HG02885 (cell line): ENCODE measurements at regions not wholly inside any gene's neighbourhood (a gene's known extent, or its start where the extent isn't known, plus 50 kb on each side); places are given as distances from the start of the nearest gene placed in this dataset.

Experiments
- ATAC-seq: cut with Tn5 transposase; IDR thresholded peaks from one replicate; pipeline ENCODE4 v1.9.1; 2021; ENCODE audit warnings: mild to moderate bottlenecking; ENCODE audit not compliant: unreplicated experiment, poor library complexity

DNA sequence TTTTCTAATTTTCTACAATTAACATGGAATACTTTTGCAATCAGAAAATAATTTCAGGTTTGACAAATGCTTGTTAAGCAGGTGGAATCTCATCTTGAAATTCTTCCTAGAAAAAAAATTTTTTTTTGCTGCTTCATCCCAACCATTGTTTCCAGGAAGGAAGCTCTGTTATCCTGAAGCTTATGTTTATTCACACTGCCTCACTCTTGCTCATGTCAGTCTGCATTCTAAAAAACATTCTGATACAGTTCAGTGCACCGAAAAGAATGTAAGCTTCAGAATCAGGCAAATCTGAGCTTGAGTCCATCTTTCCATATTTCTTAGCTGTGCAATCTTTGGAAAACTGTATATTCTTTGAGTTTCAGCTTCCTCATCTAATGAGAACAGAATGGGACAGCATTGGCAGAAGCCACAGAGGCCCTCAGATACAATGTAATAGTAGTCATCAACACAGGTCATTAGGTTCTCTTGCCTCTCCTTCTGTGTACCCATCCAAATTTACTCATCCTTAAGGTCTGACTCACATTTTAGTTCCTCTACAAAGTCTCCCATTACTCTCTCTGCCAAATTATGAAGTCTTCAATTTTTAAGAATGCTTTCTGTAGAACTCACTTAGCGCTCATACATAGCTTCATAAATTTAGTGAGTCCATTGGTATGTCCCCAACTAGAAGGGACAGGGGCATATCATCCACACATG is 881.8 kb upstream of the NR2F2 start:
- ATAC-seq, result no peak

DNA sequence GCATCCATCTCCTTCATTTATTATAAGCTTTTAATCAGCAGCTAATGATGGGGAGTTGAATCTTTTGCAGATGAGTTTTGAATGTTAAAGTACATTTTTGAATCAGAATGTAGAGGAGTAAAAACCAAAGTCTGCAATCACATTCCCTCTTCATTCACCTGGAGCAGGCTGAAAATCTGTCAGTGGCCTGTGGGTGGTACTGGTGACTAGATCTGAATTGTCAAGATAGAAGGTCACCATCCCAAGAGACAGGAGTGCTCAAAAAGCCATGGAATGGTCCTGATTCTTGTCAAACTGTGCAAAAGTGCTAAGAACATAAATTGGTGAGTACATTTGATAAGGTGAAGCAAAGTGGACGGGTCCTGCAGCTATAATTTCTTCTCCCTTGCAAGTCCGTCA is 881.3 kb upstream of the NR2F2 start:
- no peak for ATAC-seq

DNA sequence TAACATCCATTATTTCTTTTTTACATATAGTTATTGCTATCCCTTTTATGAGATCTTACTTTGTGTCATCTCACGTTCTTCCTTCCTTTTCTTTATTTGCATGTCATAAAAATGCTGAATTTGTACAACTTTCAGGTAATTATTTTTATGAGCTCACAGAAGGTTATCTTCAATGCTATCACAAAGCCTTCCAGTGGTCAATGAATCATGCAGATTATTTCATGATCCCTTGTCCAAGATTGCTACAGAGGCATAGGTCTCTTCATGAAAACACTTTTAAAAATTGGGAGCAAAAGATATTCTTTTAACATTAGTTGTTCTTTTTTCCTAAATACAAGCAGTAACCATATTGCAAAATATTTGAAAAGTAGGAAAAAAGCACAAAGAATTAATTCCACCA is 880.1 kb upstream of the NR2F2 start:
- ATAC-seq, result no peak

- ATAC-seq, result no peak
Observed at GRCh38 chr15:95451938-95452337, 878.6 kb upstream of the NR2F2 start.

DNA sequence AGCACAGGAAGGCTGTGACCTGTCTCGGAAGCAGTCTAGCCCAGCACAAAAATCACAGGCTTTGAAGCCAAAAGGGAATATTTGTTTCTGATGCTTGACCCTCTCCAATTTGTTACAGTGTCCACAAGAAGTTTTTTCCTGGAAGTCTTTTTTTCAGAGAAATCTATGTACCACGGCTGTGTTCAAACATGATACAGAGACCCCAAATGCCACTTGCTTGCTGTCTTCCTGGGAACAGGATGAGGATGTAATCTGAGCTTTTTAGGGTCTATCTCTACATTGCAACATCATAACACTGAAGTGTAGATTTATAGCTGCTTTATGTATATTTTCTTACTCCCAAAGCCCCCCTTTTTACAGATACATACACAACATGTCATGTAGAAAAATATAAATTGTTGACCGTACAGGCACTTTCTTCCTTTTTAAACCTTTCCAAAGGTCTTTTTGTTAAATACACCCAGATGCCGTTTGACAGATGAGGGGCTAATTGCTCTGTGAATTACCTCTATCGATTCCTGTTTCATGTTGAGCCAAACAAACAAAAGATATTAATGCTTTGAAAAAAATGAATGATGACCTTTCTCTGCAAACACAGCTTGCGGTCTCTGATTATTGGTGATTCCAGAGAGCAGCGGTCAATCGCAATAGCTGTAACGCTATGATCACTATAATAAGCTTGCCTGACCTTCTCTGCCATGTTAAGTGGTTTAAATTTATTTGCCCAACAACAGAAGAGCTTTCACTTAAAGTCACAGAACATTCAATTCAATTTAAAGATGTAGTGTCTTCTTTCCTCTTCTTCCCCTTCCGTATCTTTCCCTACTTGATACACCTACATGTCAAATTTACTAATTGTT is 875.9 kb upstream of the NR2F2 start:
- ATAC-seq, result no peak

- no peak for ATAC-seq
Observed at GRCh38 chr15:95457520-95457919, 873.0 kb upstream of the NR2F2 start.

DNA sequence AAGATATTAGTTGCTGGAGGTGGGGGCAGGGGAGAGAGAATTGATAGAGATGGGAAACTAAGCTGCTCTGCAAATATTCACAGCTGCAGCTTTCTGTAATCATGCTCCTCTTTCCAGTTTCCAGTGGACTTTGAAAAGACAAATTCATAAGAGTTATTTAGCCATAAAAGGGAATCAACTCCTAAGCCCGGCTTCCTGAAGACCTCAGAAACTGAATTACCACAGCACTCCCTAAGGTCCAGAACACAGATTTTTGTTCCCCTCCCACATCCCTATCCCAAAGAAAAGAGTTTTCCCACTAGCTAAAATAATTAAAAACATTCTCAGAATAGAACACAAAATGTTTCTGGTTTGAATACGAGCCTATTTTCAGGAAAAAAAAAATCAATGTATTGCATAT is 871.8 kb upstream of the NR2F2 start:
- ATAC-seq, result no peak

- no peak for ATAC-seq
Observed at GRCh38 chr15:95459273-95459672, 871.2 kb upstream of the NR2F2 start.

- ATAC-seq, result no peak
Observed at GRCh38 chr15:95464509-95464908, 866.0 kb upstream of the NR2F2 start.

- ATAC-seq, result no peak
Observed at GRCh38 chr15:95468820-95469219, 861.7 kb upstream of the NR2F2 start.

GRCh38 chr15:95469496-95470000 is 861.0 kb upstream of the NR2F2 start:
- no peak for ATAC-seq

DNA sequence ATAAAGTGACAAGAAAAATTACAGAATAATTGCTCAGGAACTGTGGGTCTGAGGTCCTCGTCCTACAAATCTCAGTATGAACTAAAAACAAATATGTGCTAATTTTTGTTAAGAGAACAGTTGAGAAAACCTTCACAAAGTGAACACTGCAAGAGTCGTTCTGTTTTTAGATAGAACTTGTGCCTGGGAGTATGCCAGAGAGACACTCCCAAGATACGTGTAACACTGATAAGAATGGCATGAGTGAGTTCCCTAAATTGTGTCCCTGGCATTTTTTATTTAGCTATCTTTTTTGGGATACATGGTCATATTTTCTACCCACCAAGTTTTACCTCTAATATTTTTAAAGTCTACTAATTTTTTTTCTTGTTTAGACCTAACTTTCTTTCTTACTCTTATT is 860.0 kb upstream of the NR2F2 start:
- ATAC-seq, result no peak

GRCh38 chr15:95470997-95471689 is 859.4 kb upstream of the NR2F2 start:
- ATAC-seq, result no peak

DNA sequence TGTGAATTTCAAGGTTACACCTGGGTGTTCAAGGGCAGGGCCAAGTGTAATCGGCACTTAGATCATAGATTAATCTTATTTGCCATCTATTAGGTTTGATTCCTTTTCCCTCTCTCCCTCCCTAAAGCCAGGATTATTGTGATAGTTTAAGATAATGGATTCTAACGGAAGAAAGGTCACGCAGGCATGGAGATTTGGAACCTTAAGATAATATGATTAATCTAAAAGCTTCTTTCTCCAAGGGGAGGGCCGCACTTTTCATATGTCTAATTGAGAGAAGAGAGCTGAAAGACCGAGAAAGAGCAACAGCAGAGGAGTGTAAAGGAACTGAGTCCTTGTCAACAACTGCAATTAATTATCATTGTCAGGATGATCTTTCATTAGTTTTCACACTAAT is 858.8 kb upstream of the NR2F2 start:
- no peak for ATAC-seq

- no peak for ATAC-seq
Observed at GRCh38 chr15:95475067-95475466, 855.4 kb upstream of the NR2F2 start.

GRCh38 chr15:95479308-95479707 is 851.2 kb upstream of the NR2F2 start:
- no peak for ATAC-seq

- ATAC-seq, result no peak
Observed at GRCh38 chr15:95485367-95485766, 845.1 kb upstream of the NR2F2 start.

DNA sequence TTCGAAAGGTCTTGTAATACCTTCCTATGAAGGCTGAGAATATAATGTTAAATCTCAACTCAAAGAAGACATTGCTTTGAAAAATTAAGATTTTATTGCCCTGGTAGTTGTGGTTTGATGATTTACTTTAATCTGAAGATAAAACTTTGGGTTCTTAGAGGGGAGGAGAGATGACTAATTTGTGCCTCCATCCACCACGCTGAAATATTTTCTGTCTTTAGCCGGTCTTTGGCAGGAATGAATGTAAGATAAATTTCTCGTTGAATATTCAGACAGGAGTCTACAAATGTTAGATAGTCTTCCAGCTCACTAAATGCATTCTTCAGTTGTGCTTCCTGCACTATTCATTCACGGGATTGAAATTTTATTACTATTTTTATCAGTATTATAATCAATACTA is 844.3 kb upstream of the NR2F2 start:
- ATAC-seq, result no peak

DNA sequence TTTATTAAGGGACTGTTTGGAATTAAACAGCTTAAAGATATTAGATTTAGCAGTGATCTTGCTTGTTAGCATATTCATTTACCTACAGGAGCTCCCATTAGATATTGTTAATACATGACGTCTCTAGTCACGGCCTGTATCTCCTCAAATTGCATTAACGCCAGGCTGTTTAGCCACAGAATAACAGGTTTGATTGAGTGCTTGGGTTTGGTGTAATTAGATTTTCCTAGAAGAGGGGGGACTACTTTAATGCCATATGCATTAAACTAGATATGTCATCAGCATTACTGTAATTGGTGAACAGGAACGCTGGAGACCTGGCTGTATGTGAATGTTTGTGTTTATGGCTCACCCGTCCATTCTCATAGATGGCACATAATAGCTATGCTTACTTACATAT is 841.4 kb upstream of the NR2F2 start:
- no peak for ATAC-seq

GRCh38 chr15:95492388-95493070 is 838.0 kb upstream of the NR2F2 start:
- ATAC-seq, result no peak
